GM19328 (cell line): ENCODE measurements at regions not wholly inside any gene's neighbourhood (a gene's known extent, or its start where the extent isn't known, plus 50 kb on each side); places are given as distances from the start of the nearest gene placed in this dataset.
"Not testable (repeated sequence)": the region's sequence is repeated elsewhere in the genome, so short reads cannot be mapped to it uniquely, and the experiment has no call there.

Source experiments
- ATAC-seq: cut with Tn5 transposase; IDR thresholded peaks from one replicate; pipeline ENCODE4 v1.9.1; 2021; ENCODE audit warnings: mild to moderate bottlenecking, moderate library complexity; ENCODE audit not compliant: unreplicated experiment

DNA sequence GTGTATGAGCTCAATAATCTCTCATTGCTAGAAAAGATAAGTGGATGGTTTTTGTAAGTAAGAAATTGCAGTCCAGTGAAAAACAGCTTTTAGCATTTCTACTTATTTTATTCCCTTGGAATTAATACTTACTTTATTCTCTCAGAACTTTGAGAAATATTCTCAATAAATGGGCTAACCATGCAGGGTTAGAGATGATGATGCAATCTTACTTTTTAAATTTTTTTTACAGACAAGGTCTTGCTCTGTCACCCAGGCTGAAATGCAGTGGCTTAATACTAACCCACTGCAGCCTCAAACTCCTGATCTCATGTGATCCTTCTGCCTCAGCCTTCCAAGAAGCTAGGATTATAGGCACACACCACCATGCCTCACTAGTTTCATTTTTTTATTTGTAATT is 440.8 kb upstream of the ZP4 start:
- ATAC-seq = no peak

DNA sequence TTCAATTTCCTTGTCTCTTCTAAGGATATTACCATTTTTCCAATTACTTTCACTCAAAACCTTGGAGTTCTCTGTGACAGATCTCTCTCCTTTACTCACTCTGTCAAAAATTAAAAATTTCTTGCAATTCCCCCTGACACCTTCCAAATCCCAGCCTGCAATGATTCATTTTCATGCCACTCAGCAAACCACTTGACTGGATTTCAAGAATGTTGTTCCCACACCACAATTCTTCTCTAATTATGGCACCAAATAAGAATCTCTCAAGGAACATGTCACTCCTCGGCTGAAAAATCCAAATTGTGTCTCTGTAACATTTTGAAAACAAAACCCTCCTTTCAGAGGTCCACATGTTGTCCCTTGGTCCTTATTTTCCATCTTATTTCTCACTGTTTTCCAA is 438.9 kb upstream of the ZP4 start:
- no peak for ATAC-seq

DNA sequence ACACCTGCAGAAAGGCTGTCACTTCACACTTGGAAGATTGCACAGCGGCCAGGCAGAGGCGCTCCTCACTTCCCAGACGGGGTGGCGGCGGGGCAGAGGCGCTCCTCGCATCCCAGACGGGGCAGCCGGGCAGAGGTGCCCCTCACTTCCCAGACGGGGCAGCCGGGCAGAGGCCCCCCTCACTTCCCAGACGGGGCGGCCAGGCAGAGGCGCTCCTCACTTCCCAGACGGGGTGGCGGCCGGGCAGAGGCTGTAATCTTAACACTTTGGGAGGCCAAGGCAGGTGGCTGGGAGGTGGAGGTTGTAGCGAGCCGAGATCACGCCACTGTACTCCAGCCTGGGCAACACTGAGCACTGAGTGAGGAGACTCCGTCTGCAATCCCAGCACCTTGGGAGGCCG is 436.3 kb upstream of the ZP4 start:
- not testable (repeated sequence) for ATAC-seq

DNA sequence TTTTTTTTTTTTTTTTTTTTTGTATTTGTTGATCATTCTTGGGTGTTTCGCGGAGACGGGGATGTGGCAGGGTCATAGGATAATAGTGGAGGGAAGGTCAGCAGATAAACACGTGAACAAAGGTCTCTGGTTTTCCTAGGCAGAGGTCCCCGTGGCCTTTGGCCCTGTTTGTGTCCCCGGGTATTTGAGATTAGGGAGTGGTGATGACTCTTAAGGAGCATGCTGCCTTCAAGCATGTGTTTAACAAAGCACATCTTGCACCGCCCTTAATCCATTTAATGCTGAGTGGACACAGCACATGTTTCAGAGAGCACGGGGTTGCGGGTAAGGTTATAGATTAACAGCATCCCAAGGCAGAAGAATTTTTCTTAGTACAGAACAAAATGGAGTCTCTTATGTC is 435.8 kb upstream of the ZP4 start:
- ATAC-seq = not testable (repeated sequence)

DNA sequence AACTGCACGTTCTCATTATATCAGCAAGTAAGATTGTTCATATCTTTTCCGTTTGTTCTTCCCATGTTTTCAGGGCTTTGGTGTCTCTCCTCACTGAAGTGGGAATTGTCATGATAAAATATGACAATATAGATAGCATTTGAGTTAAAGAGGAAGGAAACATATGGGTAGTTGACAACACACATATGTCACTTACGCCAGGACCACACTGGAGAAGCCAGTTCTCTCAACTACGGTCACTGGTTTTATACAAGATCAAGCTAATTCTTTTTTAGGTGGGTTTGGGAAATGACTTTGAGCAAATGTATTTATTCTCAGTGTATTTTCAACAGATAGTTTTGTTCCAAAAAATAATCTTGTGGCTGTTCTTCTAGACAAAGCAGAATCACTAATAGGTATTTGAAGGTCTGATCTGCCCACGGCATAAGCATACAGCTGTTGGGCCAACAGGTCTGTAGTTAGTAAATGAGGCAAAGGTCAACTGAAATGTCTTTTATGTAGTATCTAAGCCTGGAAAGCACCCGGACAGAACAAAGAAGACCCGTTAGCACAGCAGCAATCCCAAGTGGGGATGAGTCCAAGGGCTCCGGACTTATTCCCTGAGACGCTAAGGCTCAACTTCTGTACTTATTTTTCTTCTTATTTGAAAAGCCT is 433.6 kb upstream of the ZP4 start:
- no peak for ATAC-seq

DNA sequence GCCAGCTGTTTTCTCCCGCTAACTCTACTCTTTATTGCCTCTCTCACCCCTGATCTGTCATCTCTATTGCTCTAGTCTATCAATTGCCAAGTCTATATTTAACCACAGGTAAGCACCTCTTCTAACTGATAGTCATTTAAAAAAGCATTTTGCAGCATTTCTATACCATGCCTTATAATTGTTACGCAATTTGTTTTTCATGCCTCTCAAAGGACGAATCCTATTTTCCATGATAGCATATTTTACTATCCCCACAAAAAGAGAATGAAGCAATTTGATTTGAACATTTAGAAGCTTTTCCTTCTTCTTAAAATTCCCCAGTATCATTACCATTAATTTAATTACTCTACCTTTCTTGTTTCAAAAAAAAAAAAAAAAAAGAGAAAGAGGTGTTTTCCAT is 432.8 kb upstream of the ZP4 start:
- ATAC-seq = no peak

DNA sequence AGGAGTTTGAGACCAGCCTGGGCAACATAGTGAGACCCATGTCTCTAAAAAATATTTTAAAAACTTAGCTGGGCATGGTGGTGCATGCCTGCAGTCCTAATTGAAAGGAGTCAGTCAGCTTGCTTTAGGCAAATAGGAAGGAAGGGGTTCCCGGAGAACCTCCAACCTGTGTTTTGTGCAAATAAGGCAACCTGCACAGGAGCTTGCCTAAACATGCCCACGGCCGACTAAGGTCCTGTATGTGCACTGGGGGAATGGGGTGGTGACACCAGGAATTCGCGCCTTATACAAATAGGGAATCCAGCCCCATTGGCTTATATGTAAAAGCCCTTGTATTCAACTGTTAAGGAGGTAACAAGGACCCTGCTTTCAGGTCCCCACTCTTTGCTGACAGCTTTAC is 429.2 kb upstream of the ZP4 start:
- ATAC-seq = no peak

DNA sequence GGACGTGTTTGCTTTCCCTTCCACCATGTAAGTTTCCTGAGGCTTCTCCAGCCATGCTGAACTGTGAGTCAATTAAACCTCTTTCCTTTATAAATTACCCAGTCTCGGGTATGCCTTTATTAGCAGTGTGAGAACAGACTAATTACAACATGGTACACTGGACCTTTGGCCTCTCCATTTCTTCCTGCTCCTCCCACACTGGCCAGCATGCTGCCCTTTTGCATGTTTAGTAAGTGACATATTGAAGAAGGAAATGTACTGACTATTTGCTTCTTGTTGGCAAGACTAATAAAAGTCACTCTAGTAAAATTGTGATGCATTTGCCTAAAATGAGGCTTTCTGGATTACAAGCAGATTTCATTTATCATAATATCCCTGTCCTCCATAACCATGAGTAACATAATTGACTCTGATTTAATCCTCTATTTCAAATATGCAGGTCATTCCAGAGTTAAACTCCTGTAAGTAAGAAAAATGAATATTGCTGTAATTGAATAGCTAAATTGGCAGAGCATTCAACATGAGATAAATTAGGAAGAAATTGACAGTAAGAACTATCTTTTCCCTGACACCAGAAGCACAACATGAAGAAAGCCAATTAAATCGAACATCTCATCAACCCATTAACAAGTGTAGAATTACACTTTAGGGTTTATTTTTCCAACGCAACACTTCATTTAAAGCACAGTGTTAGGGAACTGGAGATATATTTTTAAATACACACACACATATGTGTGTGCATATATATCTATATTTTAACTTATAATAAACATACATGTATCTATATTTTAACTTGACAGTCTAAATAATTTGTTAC is 427.8 kb upstream of the ZP4 start:
- no peak for ATAC-seq

DNA sequence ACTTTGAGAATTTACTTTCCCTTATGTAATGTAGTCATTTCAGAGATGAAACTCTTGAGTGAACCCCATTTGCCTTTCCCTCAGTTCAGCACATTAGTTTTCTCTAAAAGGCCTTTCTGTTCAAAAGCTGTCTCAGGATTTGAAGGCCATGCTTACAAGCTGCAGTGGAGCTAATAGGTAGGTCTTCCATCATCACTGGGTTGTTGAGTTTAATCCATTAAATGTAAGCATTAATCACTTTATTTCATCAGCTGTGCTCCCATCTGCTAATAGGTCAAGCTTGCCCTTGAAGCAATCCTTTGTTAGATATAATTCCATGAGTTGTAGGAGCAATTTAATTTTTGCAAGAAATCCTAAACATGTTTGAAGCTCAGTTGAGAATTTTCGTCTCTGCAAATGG is 422.2 kb upstream of the ZP4 start:
- no peak for ATAC-seq

DNA sequence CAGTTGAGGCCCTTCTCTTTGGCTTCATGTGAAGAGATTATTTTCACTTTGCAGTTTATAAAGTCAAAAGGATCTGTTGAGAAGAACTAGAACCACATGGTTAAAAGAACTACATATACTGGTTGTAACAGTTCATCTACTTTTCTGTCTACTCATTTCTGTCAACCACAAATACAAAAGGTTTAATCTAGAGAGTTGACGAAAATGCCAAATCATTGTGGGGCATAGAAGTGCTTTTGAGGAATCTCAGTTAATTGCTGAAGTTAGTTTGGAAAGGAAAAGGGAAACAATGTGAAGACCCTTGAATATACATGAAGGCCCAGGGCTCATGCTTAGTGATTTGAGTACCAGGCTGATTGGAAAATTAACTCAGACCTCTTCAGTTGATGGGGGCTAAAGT is 415.7 kb upstream of the ZP4 start:
- no peak for ATAC-seq

DNA sequence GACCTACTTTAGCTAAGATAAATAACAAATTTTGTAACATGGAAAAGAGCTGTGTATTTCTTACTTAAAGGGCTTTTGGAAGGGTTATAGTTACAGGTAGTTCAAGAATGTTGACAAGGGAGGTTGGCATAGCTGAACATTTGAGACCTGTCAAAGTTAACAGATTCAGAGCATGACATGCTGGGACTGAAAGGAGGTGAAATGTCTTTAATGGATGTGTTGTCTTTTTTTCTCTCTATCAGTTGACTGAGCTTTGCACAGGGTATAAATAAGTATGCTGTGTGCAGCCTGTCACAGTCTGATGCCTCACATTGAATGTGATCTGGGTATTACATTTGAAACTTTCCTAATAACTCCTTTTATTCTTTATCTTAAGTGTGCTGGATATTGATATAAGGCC is 411.9 kb upstream of the ZP4 start:
- ATAC-seq = no peak

DNA sequence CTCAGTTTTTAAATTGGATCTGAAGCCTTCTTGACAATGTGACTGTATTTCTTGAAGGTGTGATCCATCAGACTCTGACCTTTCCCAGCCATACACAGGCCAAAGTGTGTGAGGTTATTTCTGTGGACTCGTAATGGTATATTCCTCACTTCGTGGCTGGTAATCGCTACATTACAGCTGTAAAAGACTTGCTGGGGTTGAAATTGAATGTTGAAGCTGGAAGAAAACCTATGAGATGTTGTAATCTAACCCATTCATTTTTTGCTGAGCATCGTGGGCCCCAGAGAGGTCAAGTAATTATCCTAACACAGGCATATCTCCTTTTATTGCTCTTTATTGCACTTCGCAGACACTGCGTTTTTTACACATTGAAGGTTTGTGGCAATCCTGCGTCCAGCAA is 405.6 kb upstream of the ZP4 start:
- no peak for ATAC-seq

DNA sequence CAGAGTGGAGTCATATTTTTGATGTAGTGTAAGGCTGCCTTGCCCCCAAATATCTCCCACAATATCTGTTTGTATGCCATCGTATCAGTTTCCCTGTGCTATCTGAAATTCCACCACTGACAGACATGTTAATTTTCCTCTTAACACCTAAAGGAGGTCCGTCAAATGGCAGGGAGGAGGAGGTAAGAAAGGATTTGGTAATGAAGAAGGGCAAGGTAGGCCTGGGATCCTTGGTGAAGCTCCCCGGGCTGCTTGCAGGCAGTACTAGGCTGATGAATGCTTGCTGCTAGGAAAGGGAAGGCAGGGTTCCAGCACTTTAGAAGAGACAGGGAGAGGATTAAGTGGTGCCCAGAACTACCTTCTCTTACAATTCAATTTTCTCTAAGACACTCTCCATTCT is 402.4 kb upstream of the ZP4 start:
- no peak for ATAC-seq

DNA sequence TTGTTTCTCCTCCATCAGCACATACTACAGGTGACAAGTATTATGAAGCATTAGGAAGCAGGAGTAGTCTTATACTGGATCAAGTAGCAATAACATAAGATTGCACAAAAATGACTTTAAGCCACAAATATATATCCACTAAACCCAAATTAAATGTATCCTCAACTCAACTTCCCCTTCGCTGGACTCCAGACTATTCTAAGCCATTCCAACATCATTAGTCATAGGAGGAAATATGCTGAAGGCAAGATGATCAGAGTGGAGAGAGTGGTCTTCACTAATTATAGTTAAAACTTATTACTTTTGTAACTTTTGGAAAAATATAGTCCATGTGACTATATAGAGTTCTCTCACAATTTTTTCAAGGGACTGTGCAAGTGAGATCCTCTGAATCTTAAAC is 390.7 kb upstream of the ZP4 start:
- ATAC-seq = no peak

DNA sequence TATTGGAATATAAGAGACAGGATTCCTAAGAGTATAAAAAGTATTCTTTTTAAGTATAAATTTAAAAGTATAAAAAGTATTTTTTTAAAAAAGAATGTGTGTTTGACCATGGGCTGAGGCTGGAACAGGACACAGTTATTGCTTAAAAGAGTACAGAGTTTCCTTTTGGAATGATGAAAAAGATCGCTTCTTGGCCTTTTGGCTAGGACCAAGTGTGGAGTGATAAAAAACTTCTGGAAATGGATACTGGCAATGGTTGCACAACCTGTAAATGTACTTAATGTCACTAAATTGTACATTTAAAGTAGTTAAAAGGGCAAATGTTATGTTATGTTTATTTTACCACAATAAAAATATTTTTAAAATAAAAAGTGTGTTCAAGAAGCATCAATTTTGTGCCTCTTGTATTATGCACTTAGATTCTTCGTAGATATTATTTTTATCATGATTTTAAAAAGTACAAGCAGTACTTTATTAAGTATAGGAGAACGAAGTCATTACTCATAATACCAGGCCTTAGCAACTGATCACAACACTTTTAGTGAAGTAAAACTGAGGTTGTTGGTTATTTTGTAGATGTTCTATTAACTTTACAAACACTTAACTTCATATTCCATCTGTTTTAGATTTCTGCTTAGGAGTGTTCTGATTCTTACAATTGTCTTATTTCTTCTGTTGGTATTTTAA is 389.1 kb upstream of the ZP4 start:
- no peak for ATAC-seq

DNA sequence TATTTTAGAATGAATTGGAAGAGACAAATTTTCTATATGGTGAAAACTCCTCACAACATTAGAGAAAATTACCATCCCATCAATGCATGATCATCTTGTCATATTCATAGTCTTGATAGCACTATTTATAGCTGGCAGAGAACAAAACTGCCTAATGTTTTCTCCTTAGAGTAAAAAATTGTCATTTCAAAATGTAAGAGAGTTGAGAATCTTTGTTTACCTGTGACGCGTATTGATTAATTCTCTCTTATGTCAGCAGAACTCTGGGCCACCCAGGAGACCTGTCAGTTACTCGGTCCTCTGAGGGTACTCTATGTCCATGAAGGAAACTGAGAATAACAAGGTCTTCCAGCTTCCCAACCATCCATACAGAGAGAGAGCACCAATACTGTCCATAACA is 381.4 kb upstream of the ZP4 start:
- ATAC-seq = no peak

DNA sequence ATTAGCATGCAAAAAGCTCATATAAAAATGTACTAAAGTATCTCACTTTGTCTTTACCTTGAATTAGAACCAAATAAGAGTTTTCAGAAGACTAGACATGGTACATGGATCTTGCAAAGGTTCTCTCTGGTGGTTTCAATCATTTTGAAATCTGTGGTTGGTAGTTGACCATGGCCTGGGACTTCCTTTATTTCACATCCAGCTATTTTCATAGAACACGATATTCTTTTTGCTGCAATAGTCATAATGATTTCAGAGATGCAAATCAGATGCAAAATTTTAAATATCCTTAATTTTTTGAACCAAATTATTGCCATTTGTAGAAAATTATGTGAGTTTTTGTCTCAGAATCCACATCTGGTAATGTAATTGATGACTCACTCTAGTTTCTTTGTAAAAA is 375.1 kb upstream of the ZP4 start:
- no peak for ATAC-seq

DNA sequence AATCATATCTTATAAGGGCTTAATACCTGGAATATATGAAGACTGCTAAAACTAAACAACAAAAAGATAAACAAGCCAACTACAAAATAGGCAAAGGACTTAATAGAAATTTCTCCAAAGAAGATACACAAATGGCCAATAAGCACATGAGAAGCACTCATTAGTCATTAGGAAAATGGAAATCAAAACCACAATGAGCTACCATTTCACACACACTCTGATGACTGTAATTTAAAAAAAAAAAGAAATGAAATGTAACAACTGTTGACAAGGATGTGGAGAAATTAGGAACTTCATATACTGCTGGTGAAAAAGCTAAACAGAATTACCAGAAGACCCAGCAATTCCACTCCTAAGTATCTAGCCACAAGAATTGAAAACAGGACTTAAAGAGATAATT is 374.2 kb upstream of the ZP4 start:
- no peak for ATAC-seq

DNA sequence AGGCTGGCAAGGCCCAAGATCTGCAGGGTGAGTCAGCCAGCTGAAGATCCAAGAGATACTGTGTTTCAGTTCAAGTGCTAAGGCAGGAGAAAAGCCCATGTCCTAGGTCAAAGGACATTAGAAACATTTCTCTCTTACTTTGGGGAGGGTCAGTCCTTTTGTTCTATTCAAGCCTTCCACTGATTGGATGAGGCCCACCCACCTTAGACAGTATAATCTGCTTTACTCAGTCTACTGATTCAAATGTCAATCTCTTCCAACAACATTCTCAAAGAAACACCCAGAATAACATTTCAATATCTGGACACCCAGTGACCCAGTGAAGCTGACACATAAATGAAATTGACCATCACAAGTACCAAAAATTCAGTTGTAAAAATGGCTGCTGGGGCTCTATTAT is 367.8 kb upstream of the ZP4 start:
- ATAC-seq = no peak

DNA sequence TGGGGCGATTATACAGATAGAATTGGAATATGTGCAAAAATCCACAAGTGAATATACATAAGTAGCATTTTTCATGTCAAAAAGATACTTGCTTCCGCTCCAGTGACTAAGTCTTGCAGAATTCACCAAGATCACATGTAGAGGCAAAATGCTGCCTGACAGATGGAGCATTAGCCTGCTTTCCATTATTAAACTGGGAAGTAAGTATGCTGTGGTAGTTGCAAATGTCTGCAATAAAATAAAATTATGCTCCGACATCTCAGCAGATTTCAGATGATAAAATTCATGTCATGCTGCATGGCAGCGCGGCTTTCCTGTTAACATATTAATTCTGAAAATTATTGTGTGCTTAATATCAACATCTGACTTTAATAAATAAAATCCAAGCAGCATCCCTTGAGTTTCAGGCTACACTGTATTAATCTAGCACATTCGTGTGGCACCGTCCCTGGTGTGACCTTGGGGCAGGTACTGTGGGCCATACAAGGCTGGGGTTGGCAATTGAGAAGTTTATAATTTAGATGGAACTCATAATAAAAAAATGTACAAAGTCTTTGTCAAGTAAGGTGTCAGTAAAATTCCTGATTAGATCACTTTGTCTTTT is 366.4 kb upstream of the ZP4 start:
- no peak for ATAC-seq

DNA sequence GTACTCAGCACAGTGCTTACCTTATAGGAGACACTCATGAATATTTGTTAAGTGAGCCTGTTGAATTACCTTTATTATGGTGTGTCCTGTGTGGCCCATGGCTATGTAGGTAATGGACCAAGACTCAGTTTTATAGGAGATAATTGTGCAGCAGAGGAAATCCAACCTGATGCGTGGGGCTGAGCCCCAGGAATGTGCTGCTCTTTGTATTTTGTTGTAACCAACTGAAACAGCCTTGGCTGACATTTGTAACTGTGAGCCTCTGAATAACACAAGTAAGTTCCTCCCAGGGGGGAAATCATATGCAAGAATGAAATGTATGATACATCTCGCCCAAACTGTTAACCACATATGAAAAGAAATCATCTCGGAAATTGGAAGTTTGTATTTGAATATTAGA is 364.2 kb upstream of the ZP4 start:
- no peak for ATAC-seq
